GM21619 (cell line): ENCODE measurements at regions not wholly inside any gene's neighbourhood (a gene's known extent, or its start where the extent isn't known, plus 50 kb on each side); places are given as distances from the start of the nearest gene placed in this dataset.
"Not testable (repeated sequence)": the region's sequence is repeated elsewhere in the genome, so short reads cannot be mapped to it uniquely, and the experiment has no call there.

Experiments
- ATAC-seq: cut with Tn5 transposase; IDR thresholded peaks from one replicate; pipeline ENCODE4 v1.9.1; 2021; ENCODE audit not compliant: unreplicated experiment

GRCh38 chr1:219074084-219074728, 99.5 kb upstream of the LYPLAL1 start:
- ATAC-seq, result no peak

GRCh38 chr1:219075121-219075879, 98.4 kb upstream of the LYPLAL1 start:
- no peak for ATAC-seq

GRCh38 chr1:219076326-219076937, 97.2 kb upstream of the LYPLAL1 start:
- no peak for ATAC-seq

GRCh38 chr1:219077767-219078166, 95.9 kb upstream of the LYPLAL1 start:
- ATAC-seq, result not testable (repeated sequence)

- no peak for ATAC-seq
These were observed 91.4 kb upstream of the LYPLAL1 start for GRCh38 chr1:219081943-219082925.

GRCh38 chr1:219083631-219084030, 90.0 kb upstream of the LYPLAL1 start:
- ATAC-seq, result no peak

- ATAC-seq, result no peak
These were observed 88.6 kb upstream of the LYPLAL1 start for GRCh38 chr1:219085082-219085481.

- no peak for ATAC-seq
These were observed 87.7 kb upstream of the LYPLAL1 start for GRCh38 chr1:219085988-219086387.

- ATAC-seq, result no peak
These were observed 86.7 kb upstream of the LYPLAL1 start for GRCh38 chr1:219086956-219087469.

GRCh38 chr1:219088778-219089557, 84.7 kb upstream of the LYPLAL1 start:
- peak; percentile 81 for ATAC-seq

- peak; percentile 72 for ATAC-seq
These were observed 83.1 kb upstream of the LYPLAL1 start for GRCh38 chr1:219090607-219091006.

GRCh38 chr1:219092206-219092605, 81.5 kb upstream of the LYPLAL1 start:
- no peak for ATAC-seq

GRCh38 chr1:219099307-219099706, 74.4 kb upstream of the LYPLAL1 start:
- peak; percentile 71 for ATAC-seq

- no peak for ATAC-seq
These were observed 73.6 kb upstream of the LYPLAL1 start for GRCh38 chr1:219100059-219100458.

GRCh38 chr1:219102466-219102865, 71.2 kb upstream of the LYPLAL1 start:
- ATAC-seq, result not testable (repeated sequence)

- ATAC-seq, result no peak
These were observed 67.8 kb upstream of the LYPLAL1 start for GRCh38 chr1:219105893-219106292.

GRCh38 chr1:219109424-219110018, 64.2 kb upstream of the LYPLAL1 start:
- ATAC-seq, result no peak

- no peak for ATAC-seq
These were observed 60.4 kb upstream of the LYPLAL1 start for GRCh38 chr1:219113261-219113660.

- no peak for ATAC-seq
These were observed 59.7 kb upstream of the LYPLAL1 start for GRCh38 chr1:219114014-219114413.

GRCh38 chr1:219119839-219120238, 53.8 kb upstream of the LYPLAL1 start:
- ATAC-seq, result no peak
